ENCODE measurements at regions not wholly inside any gene's neighbourhood (a gene's known extent, or its start where the extent isn't known, plus 50 kb on each side); places are given as distances from the start of the nearest gene placed in this dataset.

DNA sequence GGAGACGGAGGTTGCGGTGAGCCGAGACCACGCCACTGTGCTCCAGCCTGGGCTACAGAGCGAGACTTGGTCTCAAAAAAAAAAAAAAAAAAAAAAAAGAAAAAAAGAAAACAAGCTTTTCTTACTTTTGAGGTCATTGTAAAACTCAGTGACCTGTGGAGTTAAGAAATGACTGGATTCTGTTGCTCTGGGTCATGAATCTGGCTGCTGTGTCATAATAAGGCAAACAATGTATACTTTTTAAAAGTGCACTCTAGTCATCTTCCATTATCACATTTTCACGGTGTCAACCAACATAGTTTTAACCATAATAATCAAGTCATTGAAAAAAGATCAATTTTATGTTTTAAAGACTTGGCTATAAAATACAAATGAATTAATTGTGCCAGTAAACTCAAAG lies 1186.6 kb downstream of the DIAPH3 start:
- POLR2A ChIA-PET = no interaction called here
- no peak for FAIRE-seq

More for the DNA sequence above, 1186.6 kb downstream of the DIAPH3 start:
- Histone ChIP-seq H3K27ac (ENCODE audit: extremely low read length, insufficient read depth, low read length) (no peak overlapping the region), H3K4me2 (ENCODE audit: low read depth, low read length) (no peak overlapping the region), H3K4me1 (ENCODE audit: insufficient read depth, low read length) (no peaks in the 10 kb centered on the region), H3K79me2 (ENCODE audit: insufficient read depth, low read length) (no peaks in the 10 kb centered on the region), H3K9me3 (ENCODE audit: low read length) (no peaks in the 10 kb centered on the region), H4K20me1 (ENCODE audit: insufficient read depth, low read length) (no peaks in the 10 kb centered on the region), H3K27me3 (ENCODE audit: control insufficient read depth in 1 of 2, insufficient read depth in 2 of 2, low read length in 2 of 2) (no peaks in the 10 kb centered on the region; a peak in 1 of 5 replicates), H3K9ac (ENCODE audit: insufficient read depth, low read depth, low read length) (no peak overlapping the region), H3K36me3 (replicated peaks in 1 of 2; ENCODE audit: control insufficient read depth in 1 of 2, insufficient read depth in 2 of 2, low read length in 2 of 2) (no peaks in the 10 kb centered on the region), H3K4me3 (replicated peaks in 1 of 3; ENCODE audit: insufficient read depth in 1 of 3, low read depth in 2 of 3, low read length in 3 of 3) (no peak overlapping the region), H2AFZ (ENCODE audit: low read length) (no peak overlapping the region)
- WGBS (ENCODE audit: low lambda C conversion rate) = 25% methylated on average over 6 of the region's 6 CpGs
- CTCF ChIA-PET (ENCODE audit: low intra/inter-chr PET ratio, low total read pairs) = no interaction called here
- intact Hi-C loops (cut with micrococcal nuclease; ENCODE audit: unreplicated experiment) (no loop called here), in situ Hi-C loops (cut with HindIII; ENCODE audit: extremely low pct_ligation_motif_present, low pct_unique_long_range_greater_than_20kb) (no loop called here)
- ATAC-seq (no peak), DNase-seq (ENCODE audit: low spot score) (no peak)
- TF ChIP-seq, protein P1, sequence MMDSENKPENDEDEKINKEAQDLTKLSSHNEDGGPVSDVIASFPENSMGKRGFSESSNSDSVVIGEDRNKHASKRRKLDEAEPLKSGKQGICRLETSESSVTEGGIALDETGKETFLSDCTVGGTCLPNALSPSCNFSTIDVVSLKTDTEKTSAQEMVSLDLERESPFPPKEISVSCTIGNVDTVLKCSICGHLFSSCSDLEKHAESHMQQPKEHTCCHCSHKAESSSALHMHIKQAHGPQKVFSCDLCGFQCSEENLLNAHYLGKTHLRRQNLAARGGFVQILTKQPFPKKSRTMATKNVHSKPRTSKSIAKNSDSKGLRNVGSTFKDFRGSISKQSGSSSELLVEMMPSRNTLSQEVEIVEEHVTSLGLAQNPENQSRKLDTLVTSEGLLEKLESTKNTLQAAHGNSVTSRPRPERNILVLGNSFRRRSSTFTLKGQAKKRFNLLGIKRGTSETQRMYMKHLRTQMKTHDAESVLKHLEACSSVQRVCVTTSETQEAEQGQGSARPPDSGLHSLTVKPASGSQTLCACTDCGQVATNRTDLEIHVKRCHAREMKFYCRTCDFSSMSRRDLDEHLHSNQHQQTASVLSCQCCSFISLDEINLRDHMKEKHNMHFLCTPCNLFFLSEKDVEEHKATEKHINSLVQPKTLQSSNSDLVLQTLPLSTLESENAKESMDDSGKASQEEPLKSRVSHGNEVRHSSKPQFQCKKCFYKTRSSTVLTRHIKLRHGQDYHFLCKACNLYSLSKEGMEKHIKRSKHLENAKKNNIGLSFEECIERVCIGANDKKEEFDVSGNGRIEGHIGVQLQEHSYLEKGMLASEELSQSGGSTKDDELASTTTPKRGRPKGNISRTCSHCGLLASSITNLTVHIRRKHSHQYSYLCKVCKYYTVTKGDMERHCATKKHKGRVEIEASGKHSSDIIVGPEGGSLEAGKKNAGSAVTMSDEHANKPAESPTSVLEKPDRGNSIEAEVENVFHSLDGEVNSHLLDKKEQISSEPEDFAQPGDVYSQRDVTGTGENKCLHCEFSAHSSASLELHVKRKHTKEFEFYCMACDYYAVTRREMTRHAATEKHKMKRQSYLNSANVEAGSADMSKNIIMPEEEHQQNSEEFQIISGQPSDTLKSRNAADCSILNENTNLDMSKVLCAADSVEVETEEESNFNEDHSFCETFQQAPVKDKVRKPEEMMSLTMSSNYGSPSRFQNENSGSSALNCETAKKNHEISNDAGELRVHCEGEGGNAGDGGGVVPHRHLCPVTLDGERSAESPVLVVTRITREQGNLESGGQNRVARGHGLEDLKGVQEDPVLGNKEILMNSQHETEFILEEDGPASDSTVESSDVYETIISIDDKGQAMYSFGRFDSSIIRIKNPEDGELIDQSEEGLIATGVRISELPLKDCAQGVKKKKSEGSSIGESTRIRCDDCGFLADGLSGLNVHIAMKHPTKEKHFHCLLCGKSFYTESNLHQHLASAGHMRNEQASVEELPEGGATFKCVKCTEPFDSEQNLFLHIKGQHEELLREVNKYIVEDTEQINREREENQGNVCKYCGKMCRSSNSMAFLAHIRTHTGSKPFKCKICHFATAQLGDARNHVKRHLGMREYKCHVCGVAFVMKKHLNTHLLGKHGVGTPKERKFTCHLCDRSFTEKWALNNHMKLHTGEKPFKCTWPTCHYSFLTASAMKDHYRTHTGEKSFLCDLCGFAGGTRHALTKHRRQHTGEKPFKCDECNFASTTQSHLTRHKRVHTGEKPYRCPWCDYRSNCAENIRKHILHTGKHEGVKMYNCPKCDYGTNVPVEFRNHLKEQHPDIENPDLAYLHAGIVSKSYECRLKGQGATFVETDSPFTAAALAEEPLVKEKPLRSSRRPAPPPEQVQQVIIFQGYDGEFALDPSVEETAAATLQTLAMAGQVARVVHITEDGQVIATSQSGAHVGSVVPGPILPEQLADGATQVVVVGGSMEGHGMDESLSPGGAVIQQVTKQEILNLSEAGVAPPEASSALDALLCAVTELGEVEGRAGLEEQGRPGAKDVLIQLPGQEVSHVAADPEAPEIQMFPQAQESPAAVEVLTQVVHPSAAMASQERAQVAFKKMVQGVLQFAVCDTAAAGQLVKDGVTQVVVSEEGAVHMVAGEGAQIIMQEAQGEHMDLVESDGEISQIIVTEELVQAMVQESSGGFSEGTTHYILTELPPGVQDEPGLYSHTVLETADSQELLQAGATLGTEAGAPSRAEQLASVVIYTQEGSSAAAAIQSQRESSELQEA (CRISPR knock-in tag; IDR thresholded peaks at IDR 0.05; ENCODE audit: not compliant biosample characterization) = no peak
- TF ChIP-seq ARNT (IDR thresholded peaks at IDR 0.05) = no peak
- no TSS peak for BruUV-seq (replicated peaks)

Measured in HepG2 (cell line).